Endodermal cell (in vitro differentiated cells): ENCODE measurements at regions not wholly inside any gene's neighbourhood (a gene's known extent, or its start where the extent isn't known, plus 50 kb on each side); places are given as distances from the start of the nearest gene placed in this dataset.

Source experiments
- DNase-seq: peaks from one replicate; pipeline ENCODE4 v3.0.0-alpha.2; 2017
- H3K27ac ChIP-seq: 2 replicates; pipeline ENCODE4 v1.5.1; 2013; ENCODE audit warnings: mild to moderate bottlenecking, low read depth, low read length, moderate library complexity
- H3K27me3 ChIP-seq: 2 replicates; pipeline ENCODE4 v1.6.1; 2013; ENCODE audit warnings: mild to moderate bottlenecking, low read length, moderate library complexity; ENCODE audit not compliant: insufficient read depth, control insufficient read depth, poor library complexity, severe bottlenecking
- H3K36me3 ChIP-seq: 2 replicates; pipeline ENCODE4 v1.7.0; 2013; ENCODE audit warnings: mild to moderate bottlenecking, low read length, moderate library complexity; ENCODE audit not compliant: control insufficient read depth, insufficient read depth
- H3K4me1 ChIP-seq: one replicate; pipeline ENCODE4 v1.7.0; 2013; ENCODE audit warnings: low read length; ENCODE audit not compliant: control insufficient read depth, insufficient read depth
- H3K4me3 ChIP-seq: 2 replicates; pipeline ENCODE4 v1.5.1; 2013; ENCODE audit warnings: mild to moderate bottlenecking, low read length, moderate library complexity
- H3K9ac ChIP-seq: 2 replicates; pipeline ENCODE4 v1.6.1; 2013; ENCODE audit warnings: mild to moderate bottlenecking, low read length, moderate library complexity; ENCODE audit not compliant: poor library complexity, severe bottlenecking; ENCODE audit errors: extremely low read depth
- H3K9me3 ChIP-seq: 2 replicates; pipeline ENCODE4 v1.6.1; 2013; ENCODE audit warnings: mild to moderate bottlenecking, low read length, moderate library complexity; ENCODE audit not compliant: control insufficient read depth
- H3K27ac Mint-ChIP-seq: 2 replicates; pipeline ENCODE4 v1.8.0; 2020; ENCODE audit warnings: mixed read lengths
- H3K27me3 Mint-ChIP-seq: 2 replicates; pipeline ENCODE4 v1.8.0; 2021; ENCODE audit warnings: mild to moderate bottlenecking, mixed read lengths; ENCODE audit not compliant: insufficient read depth
- H3K36me3 Mint-ChIP-seq: 2 replicates; pipeline ENCODE4 v1.8.0; 2020; ENCODE audit warnings: low read depth, mixed read lengths
- H3K4me1 Mint-ChIP-seq: 2 replicates; pipeline ENCODE4 v1.8.0; 2020; ENCODE audit warnings: mixed read lengths
- H3K4me3 Mint-ChIP-seq: 2 replicates; pipeline ENCODE4 v1.8.0; 2020; ENCODE audit warnings: mild to moderate bottlenecking, moderate library complexity, mixed read lengths
- H3K9me3 Mint-ChIP-seq: 2 replicates; pipeline ENCODE4 v1.8.0; 2020; ENCODE audit warnings: mild to moderate bottlenecking, mixed read lengths
- WGBS, 2 experiments: methylation state at CpG; one replicate each; pipeline versions ENCODE4 v1.1.5 to v1.1.7; 2013; ENCODE audit warnings: missing lambda C conversion rate in 2 of 2, mixed read lengths in 1 of 2; ENCODE audit not compliant: insufficient coverage in 1 of 2, insufficient read length in 1 of 2; 5-methylcytosine and 5-hydroxymethylcytosine counted together
- TF ChIP-seq, protein P1 (sequence below): fragments of 200-600 bp; sonication (generic); conservative IDR thresholded peaks from 2 replicates; pipeline ENCODE4 v1.5.0; 2021; ENCODE audit warnings: antibody characterized with exemption, mild to moderate bottlenecking

DNA sequence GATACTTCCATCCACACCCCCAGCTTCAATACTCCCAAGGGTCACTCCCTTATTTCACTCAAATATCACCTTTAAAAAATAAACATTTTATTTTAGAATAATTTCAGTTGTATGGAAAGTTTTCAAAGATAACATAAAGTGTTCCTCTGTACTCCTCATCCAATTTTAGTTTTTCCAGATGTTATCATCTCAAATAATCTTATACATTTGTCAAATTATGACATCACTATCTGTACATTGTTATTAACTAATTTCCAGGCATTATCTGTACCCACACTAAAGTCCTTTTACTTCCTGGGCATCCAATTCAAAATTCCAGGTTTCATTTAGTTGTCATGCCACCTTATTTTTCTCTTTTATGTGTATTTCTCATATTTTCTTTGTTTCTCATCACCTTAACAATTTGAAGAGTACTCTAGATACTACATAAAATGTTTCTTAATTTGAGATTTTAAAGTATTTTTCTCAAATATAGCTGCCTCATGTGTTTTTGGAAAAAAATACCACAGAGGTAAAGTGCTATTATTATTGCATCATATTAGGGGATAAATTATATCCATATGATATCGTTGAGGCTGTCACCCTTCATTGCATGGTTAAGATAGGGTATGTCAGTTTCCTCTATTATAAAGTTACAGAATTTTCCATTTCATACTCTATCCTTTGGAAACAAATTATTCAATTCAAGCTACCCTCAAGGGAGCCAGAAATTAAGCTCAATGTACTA is 571.0 kb downstream of the SLC6A15 start:
- H3K4me3 Mint-ChIP-seq: no peak overlapping the region
- H3K9me3 Mint-ChIP-seq: no peaks in the 10 kb centered on the region
- DNase-seq: no peak
- H3K9me3 ChIP-seq: peaks cover 8% of the 10 kb centered on the region
- TF ChIP-seq, protein P1, sequence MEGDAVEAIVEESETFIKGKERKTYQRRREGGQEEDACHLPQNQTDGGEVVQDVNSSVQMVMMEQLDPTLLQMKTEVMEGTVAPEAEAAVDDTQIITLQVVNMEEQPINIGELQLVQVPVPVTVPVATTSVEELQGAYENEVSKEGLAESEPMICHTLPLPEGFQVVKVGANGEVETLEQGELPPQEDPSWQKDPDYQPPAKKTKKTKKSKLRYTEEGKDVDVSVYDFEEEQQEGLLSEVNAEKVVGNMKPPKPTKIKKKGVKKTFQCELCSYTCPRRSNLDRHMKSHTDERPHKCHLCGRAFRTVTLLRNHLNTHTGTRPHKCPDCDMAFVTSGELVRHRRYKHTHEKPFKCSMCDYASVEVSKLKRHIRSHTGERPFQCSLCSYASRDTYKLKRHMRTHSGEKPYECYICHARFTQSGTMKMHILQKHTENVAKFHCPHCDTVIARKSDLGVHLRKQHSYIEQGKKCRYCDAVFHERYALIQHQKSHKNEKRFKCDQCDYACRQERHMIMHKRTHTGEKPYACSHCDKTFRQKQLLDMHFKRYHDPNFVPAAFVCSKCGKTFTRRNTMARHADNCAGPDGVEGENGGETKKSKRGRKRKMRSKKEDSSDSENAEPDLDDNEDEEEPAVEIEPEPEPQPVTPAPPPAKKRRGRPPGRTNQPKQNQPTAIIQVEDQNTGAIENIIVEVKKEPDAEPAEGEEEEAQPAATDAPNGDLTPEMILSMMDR: no peak
- H3K4me3 ChIP-seq: no peak overlapping the region
- H3K9ac ChIP-seq: no peak overlapping the region
- H3K27me3 ChIP-seq: no peaks in the 10 kb centered on the region
- H3K27ac Mint-ChIP-seq: no peak overlapping the region
- H3K4me1 Mint-ChIP-seq: no peaks in the 10 kb centered on the region
- H3K36me3 ChIP-seq: no peaks in the 10 kb centered on the region
- no peaks in the 10 kb centered on the region for H3K4me1 ChIP-seq
- no CpG with 5 or more reads among the region's 1 CpG for WGBS, 2 experiments
- H3K27ac ChIP-seq: no peak overlapping the region
- no peaks in the 10 kb centered on the region for H3K36me3 Mint-ChIP-seq
- H3K27me3 Mint-ChIP-seq: peaks cover 3% of the 10 kb centered on the region

DNA sequence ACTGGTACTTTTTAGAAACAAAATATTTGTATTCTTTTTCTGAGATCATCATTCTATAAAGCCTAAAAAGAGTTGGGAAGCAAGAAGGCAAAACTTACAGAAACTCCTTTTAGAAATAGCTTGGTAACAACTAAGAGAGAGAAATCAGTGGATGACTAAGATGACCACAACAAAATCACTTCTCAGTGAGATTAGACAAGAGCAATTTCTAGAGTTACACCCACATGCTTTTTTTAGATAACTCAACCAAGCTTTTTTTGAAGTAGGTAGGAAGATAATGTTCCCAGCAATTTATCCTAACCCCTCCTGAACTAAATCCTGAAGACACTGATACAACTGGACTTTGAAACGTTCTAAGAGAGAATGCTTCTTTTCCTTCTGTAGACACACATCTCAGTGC is 576.4 kb downstream of the SLC6A15 start:
- no peaks in the 10 kb centered on the region for H3K27me3 ChIP-seq
- no peaks in the 10 kb centered on the region for H3K4me1 ChIP-seq
- Mint-ChIP-seq H3K27me3 (peaks cover 3% of the 10 kb centered on the region), H3K4me3 (no peak overlapping the region), H3K36me3 (no peaks in the 10 kb centered on the region), H3K4me1 (no peaks in the 10 kb centered on the region), H3K27ac (no peak overlapping the region), H3K9me3 (no peaks in the 10 kb centered on the region)
- no peak overlapping the region for H3K4me3 ChIP-seq
- H3K27ac ChIP-seq: no peak overlapping the region
- H3K36me3 ChIP-seq: no peaks in the 10 kb centered on the region
- H3K9ac ChIP-seq: no peak overlapping the region
- TF ChIP-seq, protein P1: no peak
- WGBS, 2 experiments: 70 to 100% methylated on average over 1 of the region's 1 CpG
- no peak for DNase-seq
- no peaks in the 10 kb centered on the region for H3K9me3 ChIP-seq

DNA sequence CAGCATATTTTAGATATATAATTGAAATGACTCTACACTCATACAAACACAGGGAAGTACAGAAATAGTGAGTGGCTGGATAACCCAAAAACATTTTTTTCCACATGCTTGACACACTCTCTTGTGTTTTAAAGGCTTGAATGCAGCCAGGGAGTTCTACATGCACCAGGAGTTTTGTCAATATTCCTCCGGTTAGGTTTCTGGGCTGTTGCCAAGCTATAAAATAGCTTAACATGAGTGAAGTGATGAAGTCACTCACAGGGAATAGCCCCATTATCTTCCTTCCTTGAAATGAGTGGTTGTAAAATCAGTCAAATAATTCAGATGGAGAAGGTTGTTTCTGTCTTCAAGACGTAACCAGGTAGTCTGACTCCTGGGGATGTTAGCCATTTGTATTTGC is 582.7 kb downstream of the SLC6A15 start:
- Histone ChIP-seq H3K9ac (no peak overlapping the region), H3K9me3 (no peaks in the 10 kb centered on the region)
- H3K4me1 Mint-ChIP-seq: no peaks in the 10 kb centered on the region

More for the DNA sequence above, 582.7 kb downstream of the SLC6A15 start:
- Mint-ChIP-seq H3K36me3 (no peaks in the 10 kb centered on the region), H3K27ac (no peak overlapping the region), H3K9me3 (no peaks in the 10 kb centered on the region), H3K4me3 (no peak overlapping the region), H3K27me3 (no peaks in the 10 kb centered on the region)
- DNase-seq: no peak
- 75 to 88% methylated on average over 2 of the region's 2 CpGs for WGBS, 2 experiments
- Histone ChIP-seq H3K4me1 (no peaks in the 10 kb centered on the region), H3K36me3 (no peaks in the 10 kb centered on the region), H3K4me3 (no peak overlapping the region), H3K27me3 (no peaks in the 10 kb centered on the region), H3K27ac (no peak overlapping the region)
- TF ChIP-seq, protein P1: no peak
